LHCN-M2 (cell line): ENCODE measurements at regions not wholly inside any gene's neighbourhood (a gene's known extent, or its start where the extent isn't known, plus 50 kb on each side); places are given as distances from the start of the nearest gene placed in this dataset.

Experiments
- DNase-seq: peaks from one replicate; pipeline ENCODE4 v3.0.0-alpha.2; 2012; ENCODE audit warnings: low read depth

- peak; percentile 97 for DNase-seq
These were observed 92.1 kb upstream of the POU3F1 start for GRCh38 chr1:38138498-38139233.

DNA sequence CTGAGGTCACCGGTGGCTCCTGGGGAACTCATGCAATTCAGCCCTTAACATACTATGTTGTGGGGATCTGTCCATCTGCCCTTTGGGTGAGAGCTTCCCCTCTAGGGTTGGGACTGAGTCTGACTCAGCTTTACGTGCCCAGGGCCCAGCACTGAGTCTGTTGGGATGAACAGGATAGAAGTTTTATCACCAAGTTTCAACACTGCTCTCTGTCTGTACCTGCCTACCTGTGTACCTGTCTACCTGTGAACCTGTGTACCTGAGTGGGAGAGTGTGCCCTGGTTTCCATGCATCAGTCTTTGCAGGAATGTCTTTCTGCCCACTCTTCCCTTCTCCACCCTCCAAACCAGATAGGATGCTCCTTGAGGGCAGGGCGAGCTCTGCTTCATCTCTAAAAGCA lies 90.6 kb upstream of the POU3F1 start:
- no peak for DNase-seq

DNA sequence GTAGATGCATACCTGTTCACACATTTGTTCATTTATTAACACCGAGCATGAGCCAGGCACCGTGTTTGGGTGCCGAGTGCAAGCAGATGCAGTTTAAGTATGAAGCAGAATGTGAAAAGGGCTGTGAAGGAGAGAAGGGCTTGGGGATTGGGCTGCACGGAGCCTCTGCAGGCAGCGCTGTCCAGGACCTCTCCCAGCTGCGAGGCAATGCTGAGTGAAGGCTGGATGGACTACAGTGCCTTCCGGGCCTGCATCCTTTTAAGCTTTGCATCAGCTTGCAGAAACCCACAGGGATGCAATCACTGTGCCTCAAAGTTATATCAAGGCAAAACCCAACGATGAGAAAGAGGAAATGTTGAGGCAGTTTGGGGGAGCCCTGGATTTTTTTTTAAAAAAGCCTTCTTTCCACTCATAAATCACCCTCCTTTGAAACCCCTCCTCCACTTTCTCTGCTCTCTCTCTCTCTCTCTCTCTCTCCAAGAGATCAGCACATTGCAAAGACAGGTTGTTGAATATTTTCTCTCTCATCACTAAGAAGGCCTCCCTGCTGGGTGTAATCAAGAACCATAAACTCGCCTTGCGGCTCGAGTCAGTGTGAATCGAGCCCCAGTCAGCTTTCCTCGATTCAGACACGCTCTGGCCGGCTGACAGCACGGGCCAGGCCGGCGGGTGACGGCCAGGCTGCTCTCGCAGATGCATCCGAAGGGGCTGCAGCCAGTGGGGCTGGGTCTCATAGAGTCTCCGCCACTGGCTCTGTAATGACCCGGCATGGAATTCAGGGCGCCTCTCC lies 89.2 kb upstream of the POU3F1 start:
- no peak for DNase-seq

DNA sequence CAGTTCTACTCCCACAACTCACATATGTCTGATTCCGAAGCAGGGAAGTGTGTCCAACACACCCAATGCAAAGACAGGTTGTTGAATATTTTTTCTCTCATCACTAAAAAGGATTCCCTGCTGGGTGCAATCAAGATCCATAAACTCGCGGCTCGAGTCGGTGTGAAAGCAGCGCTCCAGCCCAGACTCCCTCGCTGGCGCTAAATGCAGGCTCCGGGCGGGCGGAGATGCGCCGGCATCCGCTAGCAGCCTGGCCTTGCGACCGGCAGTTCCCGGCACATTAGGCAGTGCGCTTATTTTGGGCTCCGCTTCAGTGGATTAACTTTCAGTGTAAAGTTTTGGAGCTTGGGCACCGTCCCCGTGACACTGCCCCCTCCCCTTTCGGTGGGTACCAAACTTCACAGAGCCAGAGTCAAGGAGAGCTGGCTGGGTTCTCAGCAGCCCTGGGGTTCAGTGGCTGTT lies 87.7 kb upstream of the POU3F1 start:
- DNase-seq: no peak

DNA sequence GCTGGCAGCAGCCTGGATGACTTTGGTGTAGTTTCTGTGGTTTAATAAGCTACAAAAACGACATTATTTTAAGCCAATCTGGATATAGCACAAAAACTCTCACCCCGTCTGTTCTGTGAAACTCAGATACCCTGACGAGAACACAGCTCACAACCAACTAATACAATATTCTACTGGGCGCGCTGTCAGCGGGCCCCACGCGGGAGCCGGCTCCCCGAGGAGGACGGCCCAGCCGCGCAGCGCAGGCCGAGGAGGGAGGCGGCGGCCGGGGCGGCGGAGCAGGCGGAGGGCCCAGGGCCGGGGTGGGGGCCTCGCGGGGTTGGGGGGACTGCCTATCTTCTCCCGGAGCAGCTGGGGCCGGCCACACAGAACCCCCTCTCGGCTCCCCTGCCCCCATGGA lies 87.2 kb upstream of the POU3F1 start:
- DNase-seq: no peak

DNA sequence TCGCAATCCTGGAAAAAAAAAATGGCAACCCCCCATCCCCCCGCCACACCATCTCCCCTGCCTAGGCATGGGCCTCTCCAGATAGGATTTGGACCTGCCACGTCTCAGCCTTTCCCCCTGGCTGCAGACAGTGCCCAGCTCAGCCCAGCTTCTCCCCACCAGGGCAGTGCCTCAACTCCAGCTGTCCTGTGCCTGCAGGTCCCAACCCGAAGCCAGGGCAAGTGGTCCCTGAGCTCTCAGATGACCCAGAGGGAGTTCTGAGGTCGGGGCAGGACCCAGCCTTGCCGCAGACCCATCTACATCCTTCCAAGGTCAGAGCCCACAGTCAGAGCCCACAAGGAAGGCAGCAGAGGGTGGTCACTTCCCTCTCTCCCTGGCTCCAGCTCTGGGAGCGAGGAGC lies 86.7 kb upstream of the POU3F1 start:
- DNase-seq: no peak

- peak; percentile 92 for DNase-seq
These were observed 86.1 kb upstream of the POU3F1 start for GRCh38 chr1:38132681-38133080.

DNA sequence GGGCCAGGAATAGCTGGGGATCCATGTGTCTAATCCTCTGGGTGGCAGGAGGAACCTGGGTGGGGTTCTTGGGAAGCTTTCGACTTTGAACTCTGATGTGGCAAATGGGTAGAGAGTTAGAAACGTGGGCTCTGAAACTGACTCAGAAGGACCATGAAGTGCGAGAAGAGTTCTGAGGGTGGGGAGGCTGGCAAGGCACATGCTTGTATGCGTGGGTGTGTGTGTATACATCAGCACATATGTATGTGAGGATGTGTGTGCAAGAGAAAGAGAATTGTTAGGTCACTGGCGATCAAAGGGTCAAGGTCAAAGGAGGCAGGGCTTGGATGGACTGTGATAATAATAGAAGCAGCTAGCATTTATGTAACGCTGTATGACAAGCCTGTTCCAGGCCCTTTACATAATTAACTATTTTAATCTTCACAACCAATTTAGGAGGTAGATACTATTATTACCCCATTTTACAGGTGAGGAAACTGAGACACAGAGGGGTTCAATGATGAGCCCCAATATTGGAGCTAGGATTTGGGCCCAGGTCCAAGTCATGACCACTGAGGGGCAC lies 84.5 kb upstream of the POU3F1 start:
- DNase-seq: no peak

GRCh38 chr1:38129971-38130370 lies 83.4 kb upstream of the POU3F1 start:
- DNase-seq: peak; percentile 21

DNA sequence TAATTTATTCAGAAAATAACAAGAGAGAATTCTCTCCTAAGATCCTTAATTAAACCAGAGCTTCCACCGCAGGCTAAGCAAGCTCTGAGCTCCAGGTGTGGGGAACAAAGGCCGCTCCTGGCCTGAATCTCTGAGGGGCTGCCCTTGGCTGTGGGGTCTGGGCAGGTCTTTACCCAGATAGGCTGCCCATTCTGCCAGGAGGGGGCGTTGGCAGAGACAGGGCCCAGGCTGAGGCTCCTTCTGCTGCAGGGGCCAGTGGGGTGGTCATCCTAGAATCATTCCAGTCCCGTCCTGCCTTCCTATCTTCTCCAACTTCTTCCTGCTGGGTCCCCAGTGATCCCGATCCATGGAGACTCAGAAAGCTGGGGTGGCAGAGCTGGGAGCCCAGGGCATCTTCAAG lies 82.9 kb upstream of the POU3F1 start:
- DNase-seq: no peak

- DNase-seq: no peak
These were observed 82.4 kb upstream of the POU3F1 start for GRCh38 chr1:38128926-38129453.

DNA sequence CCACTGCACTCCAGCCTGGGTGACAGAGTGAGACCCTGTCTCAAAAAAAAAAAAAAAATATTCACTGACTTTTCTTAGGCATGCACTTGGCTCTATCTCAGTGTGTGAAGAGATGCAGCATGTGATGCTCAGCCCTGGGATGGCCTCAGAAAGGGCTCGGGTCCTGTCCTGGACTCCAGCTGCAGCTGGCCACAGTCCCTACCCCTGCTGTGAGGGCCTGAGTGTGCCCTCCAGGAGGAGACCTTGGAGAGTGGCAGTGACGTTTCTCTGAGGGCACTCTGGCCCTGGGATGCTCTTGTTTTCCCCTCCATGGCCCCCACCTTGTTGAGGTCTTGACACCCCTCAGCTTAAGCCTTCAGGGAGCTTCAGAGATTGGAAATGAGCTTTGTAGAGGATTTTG lies 81.9 kb upstream of the POU3F1 start:
- DNase-seq: no peak

DNA sequence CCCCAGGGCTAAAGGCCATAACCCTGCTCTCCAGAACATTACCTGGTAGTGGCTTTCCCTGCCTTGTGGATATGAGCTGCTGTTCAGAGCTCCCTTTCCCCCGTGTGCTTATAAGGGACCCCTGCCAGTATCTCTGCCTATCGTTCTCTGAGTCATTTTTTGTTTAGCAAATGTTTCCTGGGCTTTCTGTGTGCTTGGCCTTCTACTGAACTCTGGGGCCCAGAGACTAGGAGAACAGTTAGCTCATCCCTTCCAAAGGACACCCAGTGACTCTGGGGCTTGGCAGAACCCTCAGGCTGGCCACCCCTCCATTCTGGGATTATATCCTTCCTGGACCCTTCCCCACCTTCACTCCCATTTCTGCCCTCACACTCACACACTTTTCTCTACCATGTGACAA lies 80.8 kb upstream of the POU3F1 start:
- no peak for DNase-seq

GRCh38 chr1:38126970-38127369 lies 80.4 kb upstream of the POU3F1 start:
- no peak for DNase-seq

GRCh38 chr1:38125837-38126520 lies 79.4 kb upstream of the POU3F1 start:
- DNase-seq: no peak

DNA sequence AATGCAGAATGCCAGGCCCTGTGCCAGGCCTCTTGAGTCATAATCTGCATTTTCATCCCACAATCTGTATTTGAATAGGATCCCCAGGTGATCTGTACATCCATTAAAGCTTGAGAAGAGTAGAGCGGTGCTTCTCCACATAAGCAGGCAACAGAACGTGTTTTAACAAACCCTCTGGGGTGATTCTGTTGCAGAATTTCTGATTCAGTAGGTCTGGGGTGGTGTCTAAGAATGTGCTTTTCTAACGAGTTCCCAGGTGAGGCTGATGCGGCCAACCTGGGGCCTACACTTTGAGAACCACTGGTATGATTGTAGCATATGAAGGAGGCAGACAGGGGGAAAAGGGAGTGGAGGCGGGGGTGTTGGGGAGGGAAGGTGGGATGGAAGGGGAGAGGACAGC lies 78.4 kb upstream of the POU3F1 start:
- DNase-seq: no peak

DNA sequence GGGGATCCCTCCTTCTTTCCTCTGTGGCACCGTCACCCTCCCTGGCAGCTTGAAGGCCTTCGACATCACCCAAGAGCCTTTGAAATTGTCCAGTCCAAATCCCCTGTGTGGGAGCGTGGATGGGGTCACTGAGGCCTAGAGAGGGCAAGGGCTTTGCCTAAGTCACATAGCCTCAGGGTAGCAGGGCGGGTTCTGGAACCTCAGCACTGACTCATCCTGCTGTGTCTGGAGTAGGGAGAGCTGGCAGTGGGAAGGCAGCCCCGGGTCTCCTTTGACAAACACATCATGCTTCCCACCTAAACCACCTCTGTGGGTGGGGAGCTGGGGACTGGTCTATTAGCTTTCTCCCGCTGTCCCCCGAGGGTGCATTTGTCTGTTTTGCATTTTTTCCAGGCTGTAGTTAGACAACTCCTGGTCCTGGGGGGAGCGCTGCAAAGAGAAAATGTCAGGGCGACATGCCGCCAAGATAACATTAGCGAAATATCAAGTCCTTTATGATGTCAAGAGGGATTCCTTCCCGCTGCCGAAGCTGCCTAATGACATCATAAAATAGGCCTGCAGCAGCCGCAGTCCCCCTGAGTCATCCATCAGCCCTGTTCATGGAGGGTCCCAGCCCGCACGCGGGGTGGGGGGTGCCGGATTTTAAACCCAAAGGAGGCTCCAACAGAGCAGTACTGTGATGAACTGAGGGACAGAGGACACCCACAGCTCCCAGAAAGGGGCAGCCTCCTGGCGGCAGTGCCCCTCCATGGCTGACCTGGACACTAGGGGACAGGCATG lies 77.0 kb upstream of the POU3F1 start:
- DNase-seq: no peak

- DNase-seq: no peak
These were observed 74.7 kb upstream of the POU3F1 start for GRCh38 chr1:38121231-38121680.

DNA sequence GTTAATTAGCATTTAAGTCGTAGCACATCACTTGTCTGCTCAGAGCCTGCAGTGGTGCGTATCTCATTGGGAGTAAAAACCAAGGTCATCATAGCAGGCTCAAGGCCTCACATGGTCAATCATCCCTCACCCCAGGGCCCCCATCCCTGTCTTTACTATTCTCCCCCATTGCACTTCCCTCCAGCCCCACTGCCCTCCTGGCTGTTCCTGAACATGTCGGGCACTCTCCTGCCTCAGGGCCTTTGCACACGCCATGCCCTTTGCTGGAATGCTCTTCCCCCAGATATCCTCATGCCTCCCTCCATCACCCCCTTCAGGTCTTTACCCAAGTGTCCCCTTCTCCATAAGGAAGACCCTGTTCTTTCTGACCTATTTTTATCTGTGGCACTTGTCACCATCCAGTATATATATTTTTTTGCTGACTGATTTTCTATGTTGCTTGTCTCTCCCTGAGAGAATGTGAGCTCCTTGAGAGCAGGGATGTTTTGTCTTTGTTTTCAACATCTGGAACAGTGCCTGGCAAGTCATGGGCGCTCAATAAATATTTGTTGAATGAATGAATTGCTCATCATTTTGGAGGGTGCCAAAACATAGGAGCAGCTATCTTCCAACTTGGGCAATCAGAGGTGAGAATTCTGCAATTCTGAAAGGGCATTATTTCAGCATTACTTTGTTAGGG lies 74.1 kb upstream of the POU3F1 start:
- no peak for DNase-seq

DNA sequence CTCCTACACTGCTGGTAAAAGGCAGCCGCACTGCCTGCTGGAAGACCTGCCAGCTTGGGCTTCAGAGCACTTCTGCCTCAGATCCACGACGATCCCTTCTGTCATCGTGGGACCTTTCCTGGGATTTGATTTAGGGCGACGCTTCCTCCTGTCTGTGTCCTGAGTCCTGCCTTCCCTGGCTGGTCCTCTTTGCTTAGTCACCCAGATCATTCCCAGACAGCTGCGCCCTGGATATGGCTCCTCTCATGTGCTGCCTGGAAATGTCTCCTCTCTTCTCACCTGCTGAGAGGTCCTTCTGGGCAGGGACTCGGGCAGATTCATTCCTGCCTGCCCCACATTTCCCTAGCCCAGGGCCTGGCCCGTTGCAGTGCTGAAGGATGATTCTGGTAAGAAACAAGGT lies 72.4 kb upstream of the POU3F1 start:
- no peak for DNase-seq
